Lung (tissue), 11 donors: ENCODE measurements at regions not wholly inside any gene's neighbourhood (a gene's known extent, or its start where the extent isn't known, plus 50 kb on each side); places are given as distances from the start of the nearest gene placed in this dataset.

Experiments
- ATAC-seq: fragments of 200-7000 bp; cut with Tn5 transposase; one replicate; pipeline ENCODE4 v1.9.1; 2020; ENCODE audit warnings: moderate number of reproducible peaks; ENCODE audit not compliant: insufficient read depth, low FRiP score
- DNase-seq, 3 donors: peaks; one replicate each; pipeline ENCODE4 v3.0.0-alpha.2; 2013 to 2017
- H3K27ac ChIP-seq, 2 donors: one replicate each; pipeline ENCODE4 v1.5.1; 2013; ENCODE audit warnings: mild to moderate bottlenecking in 2 of 2, moderate library complexity in 2 of 2, control low read depth in 1 of 2, inconsistent platforms in 1 of 2, low read depth in 1 of 2, low read length in 1 of 2
- H3K27me3 ChIP-seq, 3 donors: one replicate each; pipeline ENCODE4 v1.5.1; 2013; ENCODE audit warnings: low read length in 2 of 3; ENCODE audit not compliant: control insufficient read depth in 3 of 3, insufficient read depth in 3 of 3
- H3K36me3 ChIP-seq, 4 donors: one replicate each; pipeline ENCODE4 v1.5.1; 2013; ENCODE audit warnings: low read length in 4 of 4, mild to moderate bottlenecking in 1 of 4, moderate library complexity in 1 of 4; ENCODE audit not compliant: control insufficient read depth in 4 of 4, insufficient read depth in 4 of 4
- H3K4me1 ChIP-seq, 5 donors: one replicate each; pipeline ENCODE4 v1.5.1; 2013; ENCODE audit warnings: low read length in 5 of 5, mild to moderate bottlenecking in 2 of 5, moderate library complexity in 1 of 5; ENCODE audit not compliant: control insufficient read depth in 5 of 5, insufficient read depth in 5 of 5
- H3K4me3 ChIP-seq: one replicate; pipeline ENCODE4 v1.5.1; 2013; ENCODE audit warnings: mild to moderate bottlenecking, control low read depth, moderate library complexity
- H3K9ac ChIP-seq, 2 donors: one replicate each; pipeline ENCODE4 v1.5.1; 2013; ENCODE audit warnings: low read length in 2 of 2, control low read depth in 1 of 2; ENCODE audit not compliant: insufficient read depth in 1 of 2
- H3K9me3 ChIP-seq, 4 donors: one replicate each; pipeline ENCODE4 v1.5.1; 2013; ENCODE audit warnings: low read length in 3 of 4, mild to moderate bottlenecking in 1 of 4, moderate library complexity in 1 of 4; ENCODE audit not compliant: control insufficient read depth in 4 of 4, insufficient read depth in 3 of 4
- WGBS, 2 donors: extraction: QIAGEN DNeasy Blood & Tissue Kit; methylation state at CpG; one replicate each; pipeline ENCODE4 v1.1.7; 2013; 5-methylcytosine and 5-hydroxymethylcytosine counted together
- TF ChIP-seq, protein P1 (sequence below): IDR thresholded peaks from 2 replicates; pipeline ENCODE4 v1.5.1; 2012; ENCODE audit warnings: mild to moderate bottlenecking; ENCODE audit errors: control extremely low read depth, extremely low read depth
- donor health status: control.
- donor health status: control.
- donor health status: Bipolar disorder and iron deficiency.
- donor health status: healthy.
- donor health status: DM: yes; HTN: yes; CAD: no.

DNA sequence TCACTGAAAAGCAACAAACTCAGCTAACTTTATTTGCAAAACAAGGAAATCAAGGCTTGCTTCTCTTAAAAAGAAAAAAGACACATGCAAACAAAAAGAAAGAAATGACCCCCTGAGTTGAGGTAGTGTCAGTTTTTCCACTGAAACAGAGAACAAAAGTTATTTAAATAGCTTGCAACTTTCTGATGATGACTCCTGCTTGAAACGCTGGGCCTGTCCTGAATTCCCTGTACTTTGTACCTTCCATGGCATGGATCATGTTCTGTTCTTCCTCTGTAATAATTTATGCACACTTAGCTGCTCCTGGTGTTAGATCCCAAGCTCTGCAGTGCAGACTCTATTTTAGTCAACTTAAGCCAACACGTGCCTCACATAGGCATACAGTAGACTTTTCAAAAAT is 84.0 kb downstream of the SKA1 start:
- H3K36me3 ChIP-seq: no peaks in the 10 kb centered on the region
- no peak overlapping the region for H3K9ac ChIP-seq
- H3K9me3 ChIP-seq: no peaks in the 10 kb centered on the region
- H3K4me3 ChIP-seq: no peak overlapping the region
- no peaks in the 10 kb centered on the region for H3K4me1 ChIP-seq
- H3K27ac ChIP-seq: no peak overlapping the region
- TF ChIP-seq, protein P1, sequence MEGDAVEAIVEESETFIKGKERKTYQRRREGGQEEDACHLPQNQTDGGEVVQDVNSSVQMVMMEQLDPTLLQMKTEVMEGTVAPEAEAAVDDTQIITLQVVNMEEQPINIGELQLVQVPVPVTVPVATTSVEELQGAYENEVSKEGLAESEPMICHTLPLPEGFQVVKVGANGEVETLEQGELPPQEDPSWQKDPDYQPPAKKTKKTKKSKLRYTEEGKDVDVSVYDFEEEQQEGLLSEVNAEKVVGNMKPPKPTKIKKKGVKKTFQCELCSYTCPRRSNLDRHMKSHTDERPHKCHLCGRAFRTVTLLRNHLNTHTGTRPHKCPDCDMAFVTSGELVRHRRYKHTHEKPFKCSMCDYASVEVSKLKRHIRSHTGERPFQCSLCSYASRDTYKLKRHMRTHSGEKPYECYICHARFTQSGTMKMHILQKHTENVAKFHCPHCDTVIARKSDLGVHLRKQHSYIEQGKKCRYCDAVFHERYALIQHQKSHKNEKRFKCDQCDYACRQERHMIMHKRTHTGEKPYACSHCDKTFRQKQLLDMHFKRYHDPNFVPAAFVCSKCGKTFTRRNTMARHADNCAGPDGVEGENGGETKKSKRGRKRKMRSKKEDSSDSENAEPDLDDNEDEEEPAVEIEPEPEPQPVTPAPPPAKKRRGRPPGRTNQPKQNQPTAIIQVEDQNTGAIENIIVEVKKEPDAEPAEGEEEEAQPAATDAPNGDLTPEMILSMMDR: no peak
- 66 to 71% methylated on average over 2 of the region's 2 CpGs for WGBS, 2 donors
- H3K27me3 ChIP-seq: peaks cover 0 to 3% (median 0%) of the 10 kb centered on the region in 3 donors
- ATAC-seq (no peak), DNase-seq (no peak)

DNA sequence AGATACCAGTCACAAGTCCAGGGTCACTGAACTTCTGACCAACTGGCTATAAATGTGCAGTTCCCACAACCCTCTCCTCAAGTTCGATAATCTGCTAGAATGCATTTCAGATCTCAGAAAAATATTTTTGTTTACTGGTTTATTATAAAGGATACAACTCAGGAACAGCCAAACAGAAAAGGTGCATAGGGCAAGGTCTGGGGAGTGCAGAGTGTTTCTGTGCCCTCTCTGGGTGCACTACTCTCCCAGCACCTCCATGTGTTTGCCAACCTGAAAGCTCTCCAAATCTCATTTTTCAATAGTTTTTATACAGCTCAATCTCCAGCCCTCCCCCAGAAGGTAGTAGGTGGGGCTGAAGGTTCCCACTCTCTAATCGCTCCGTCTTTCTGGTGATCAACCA is 85.2 kb downstream of the SKA1 start:
- H3K9ac ChIP-seq: no peak overlapping the region
- H3K9me3 ChIP-seq: no peaks in the 10 kb centered on the region
- DNase-seq (no peak), ATAC-seq (no peak)
- H3K27ac ChIP-seq: no peak overlapping the region
- no peaks in the 10 kb centered on the region for H3K36me3 ChIP-seq
- H3K4me1 ChIP-seq: no peaks in the 10 kb centered on the region
- TF ChIP-seq, protein P1: no peak
- WGBS, 2 donors: 82 to 83% methylated on average over 3 of the region's 3 CpGs
- H3K4me3 ChIP-seq: no peak overlapping the region
- peaks cover 0 to 3% (median 0%) of the 10 kb centered on the region in 3 donors for H3K27me3 ChIP-seq

DNA sequence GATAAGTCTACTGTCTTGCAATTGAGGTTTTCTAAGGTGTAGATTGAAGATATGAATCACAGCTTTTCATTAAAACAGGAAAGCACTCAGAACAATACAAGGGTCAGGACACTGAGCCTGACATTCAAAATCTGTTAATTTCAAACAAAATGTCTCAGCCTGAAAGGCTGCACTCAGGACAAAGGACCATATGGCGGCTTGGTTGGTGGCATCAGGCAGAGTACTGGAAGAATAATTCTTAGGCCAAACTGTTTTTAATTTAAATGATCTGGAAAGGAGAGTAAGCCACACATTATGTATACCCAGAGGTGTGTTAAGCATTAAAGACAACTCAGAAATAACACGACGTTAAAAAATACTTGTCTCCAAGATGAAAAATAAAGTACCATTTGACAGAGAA is 85.9 kb downstream of the SKA1 start:
- no peak overlapping the region for H3K27ac ChIP-seq
- no peak overlapping the region for H3K4me3 ChIP-seq
- ATAC-seq (no peak), DNase-seq (no peak)
- 76 to 94% methylated on average over 3 of the region's 3 CpGs for WGBS, 2 donors
- H3K9ac ChIP-seq: no peak overlapping the region
- H3K36me3 ChIP-seq: no peaks in the 10 kb centered on the region
- H3K27me3 ChIP-seq: peaks cover 0 to 3% (median 0%) of the 10 kb centered on the region in 3 donors
- H3K4me1 ChIP-seq: no peaks in the 10 kb centered on the region
- H3K9me3 ChIP-seq: no peaks in the 10 kb centered on the region
- TF ChIP-seq, protein P1: no peak

DNA sequence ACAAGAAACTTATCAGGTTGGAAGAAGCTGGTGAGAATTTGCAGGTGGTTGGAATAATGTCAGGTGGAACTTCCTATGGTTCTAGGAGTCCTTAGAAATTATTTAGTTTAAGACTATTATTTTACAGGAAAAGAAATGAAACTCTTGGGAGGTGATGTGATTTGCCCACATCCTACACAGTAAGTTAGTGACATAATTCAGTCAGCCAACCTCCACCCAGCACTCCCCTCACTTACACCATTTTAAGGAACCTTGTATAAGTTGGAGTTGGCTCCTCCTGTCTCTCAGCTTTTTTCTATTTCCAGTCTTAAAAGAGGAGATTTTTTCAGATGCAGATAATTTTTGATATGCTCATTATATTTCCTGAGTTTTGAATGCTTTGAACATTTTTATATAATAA is 86.4 kb downstream of the SKA1 start:
- no peak overlapping the region for H3K27ac ChIP-seq
- H3K4me3 ChIP-seq: no peak overlapping the region
- DNase-seq: no peak
- no peak overlapping the region for H3K9ac ChIP-seq
- H3K4me1 ChIP-seq: no peaks in the 10 kb centered on the region
- H3K27me3 ChIP-seq: peaks cover 0 to 3% (median 0%) of the 10 kb centered on the region in 3 donors
- TF ChIP-seq, protein P1: no peak
- no peaks in the 10 kb centered on the region for H3K36me3 ChIP-seq
- H3K9me3 ChIP-seq: peaks cover 0 to 2% (median 0%) of the 10 kb centered on the region in 4 donors
- no peak for ATAC-seq
